HEK293 (cell line): ENCODE measurements at regions not wholly inside any gene's neighbourhood (a gene's known extent, or its start where the extent isn't known, plus 50 kb on each side); places are given as distances from the start of the nearest gene placed in this dataset.

Experiments used
- CTCF ChIA-PET: fragments of 350-600 bp; formaldehyde crosslinking; extraction: SDS; loops from one replicate; lab custom pipeline; 2021; ENCODE audit warnings: antibody characterized with exemption; lab: Yijun Ruan, JAX
- POLR2A ChIA-PET: fragments of 300-600 bp; formaldehyde crosslinking; extraction: SDS; loops from one replicate; lab custom pipeline; 2020; ENCODE audit warnings: antibody characterized with exemption, inconsistent platforms; lab: Yijun Ruan, JAX
- H3K27ac ChIP-seq: fragments of 200-500 bp; sonication (Bioruptor generic); 2 replicates; pipeline ENCODE4 v1.5.1; 2014; ENCODE audit warnings: low read depth, low read length, control low read depth, inconsistent platforms; ENCODE audit errors: extremely low read depth
- H3K36me3 ChIP-seq, 2 experiments: fragments of 200-500 bp in 1 of 2; sonication (Bioruptor generic) in 1 of 2; 1 replicate in 1 of 2; 2 replicates in 1 of 2; pipeline ENCODE4 v1.5.1; 2014 to 2017; ENCODE audit warnings: inconsistent platforms in 2 of 2, low read length in 2 of 2; ENCODE audit not compliant: control insufficient read depth in 2 of 2, insufficient read depth in 1 of 2
- H3K4me1 ChIP-seq: fragments of 200-500 bp; sonication (Bioruptor generic); 2 replicates; pipeline ENCODE4 v1.5.1; 2014; ENCODE audit warnings: mild to moderate bottlenecking, low read length, inconsistent platforms; ENCODE audit not compliant: control insufficient read depth, insufficient read depth
- H3K4me3 ChIP-seq: 2 replicates; pipeline ENCODE4 v1.5.1; 2011; ENCODE audit warnings: low read depth, mild to moderate bottlenecking, control low read depth, low read length, moderate library complexity
- H3K9me3 ChIP-seq: fragments of 200-500 bp; sonication (Bioruptor generic); 2 replicates; pipeline ENCODE4 v1.5.1; 2014; ENCODE audit warnings: low read depth, low read length, inconsistent platforms; ENCODE audit not compliant: control insufficient read depth, insufficient read depth
- ELK4 ChIP-seq: IDR thresholded peaks from 2 replicates; pipeline ENCODE4 v1.6.1; 2011; ENCODE audit warnings: mild to moderate bottlenecking, low read depth, low read length, borderline replicate concordance
- INSM2 ChIP-seq: fragments of 450-650 bp; formaldehyde crosslinking; IDR thresholded peaks from 2 replicates; pipeline ENCODE4 v1.5.1; 2016; ENCODE audit warnings: missing biosample characterization, missing genetic modification characterization
- PRDM1 ChIP-seq: fragments of 450-650 bp; formaldehyde crosslinking; IDR thresholded peaks from 2 replicates; pipeline ENCODE4; 2016; ENCODE audit warnings: missing biosample characterization, missing genetic modification characterization
- PRDM4 ChIP-seq: fragments of 450-650 bp; formaldehyde crosslinking; IDR thresholded peaks from 2 replicates; pipeline ENCODE4 v1.5.1; 2017; ENCODE audit warnings: missing biosample characterization, missing genetic modification characterization
- PRDM6 ChIP-seq: fragments of 450-650 bp; formaldehyde crosslinking; IDR thresholded peaks from 2 replicates; pipeline ENCODE4 v1.5.1; 2017; ENCODE audit warnings: missing biosample characterization, missing genetic modification characterization
- SETDB1 ChIP-seq: IDR thresholded peaks from one replicate; pipeline ENCODE4 v1.6.1; 2017; ENCODE audit warnings: mild to moderate bottlenecking, low read length, moderate library complexity, mixed read lengths; ENCODE audit not compliant: insufficient read length
- SP3 ChIP-seq: fragments of 450-650 bp; formaldehyde crosslinking; IDR thresholded peaks from 2 replicates; pipeline ENCODE4 v1.5.1; 2016; ENCODE audit warnings: missing biosample characterization, missing genetic modification characterization
- TRIM28 ChIP-seq: IDR thresholded peaks from 2 replicates; pipeline ENCODE4 v1.6.1; 2011; ENCODE audit warnings: low read length, control low read depth, borderline replicate concordance
- TSHZ1 ChIP-seq: fragments of 450-650 bp; formaldehyde crosslinking; IDR thresholded peaks from 2 replicates; pipeline ENCODE4 v1.5.1; 2016; ENCODE audit warnings: missing biosample characterization, missing genetic modification characterization, borderline replicate concordance
- ZBTB11 ChIP-seq: fragments of 450-650 bp; formaldehyde crosslinking; conservative IDR thresholded peaks from 2 replicates; pipeline ENCODE4 v1.5.1; 2016; ENCODE audit warnings: low read depth, missing biosample characterization, missing genetic modification characterization
- ZFP3 ChIP-seq: fragments of 450-650 bp; formaldehyde crosslinking; IDR thresholded peaks from 2 replicates; pipeline ENCODE4 v1.5.1; 2016; ENCODE audit warnings: low read depth, missing biosample characterization, missing genetic modification characterization
- ZNF121 ChIP-seq: fragments of 450-650 bp; formaldehyde crosslinking; IDR thresholded peaks from 2 replicates; pipeline ENCODE4 v1.5.1; 2016; ENCODE audit warnings: missing biosample characterization, missing genetic modification characterization
- ZNF335 ChIP-seq: fragments of 450-650 bp; formaldehyde crosslinking; conservative IDR thresholded peaks from 2 replicates; pipeline ENCODE4 v1.5.1; 2016; ENCODE audit warnings: missing biosample characterization, missing genetic modification characterization
- ZNF423 ChIP-seq: fragments of 450-650 bp; formaldehyde crosslinking; IDR thresholded peaks from 2 replicates; pipeline ENCODE4 v1.5.1; 2016; ENCODE audit warnings: missing biosample characterization, missing genetic modification characterization
- ZNF580 ChIP-seq: fragments of 450-650 bp; formaldehyde crosslinking; IDR thresholded peaks from 2 replicates; pipeline ENCODE4 v1.5.1; 2016; ENCODE audit warnings: missing biosample characterization, missing genetic modification characterization
- ZNF621 ChIP-seq: fragments of 450-650 bp; formaldehyde crosslinking; IDR thresholded peaks from 2 replicates; pipeline ENCODE4 v1.5.1; 2017; ENCODE audit warnings: missing biosample characterization, missing genetic modification characterization
- ZNF704 ChIP-seq: fragments of 450-650 bp; formaldehyde crosslinking; IDR thresholded peaks from 2 replicates; pipeline ENCODE4 v1.5.1; 2016; ENCODE audit warnings: missing biosample characterization, missing genetic modification characterization

- no peak for TF ChIP-seq TSHZ1 (tag by site-specific recombination)
- TF ChIP-seq INSM2 (tag by site-specific recombination) = no peak
- no peak for TF ChIP-seq ZNF580 (tag by site-specific recombination)
- no peak for TF ChIP-seq PRDM1 (tag by site-specific recombination)
Measured at GRCh38 chr16:65769776-65770438, 596.6 kb upstream of the CDH5 start (continued).

GRCh38 chr16:65769055-65769465 is 597.4 kb upstream of the CDH5 start:
- Histone ChIP-seq H3K27ac (no peak overlapping the region), H3K36me3 (no peaks in the 10 kb centered on the region), H3K4me1 (no peaks in the 10 kb centered on the region), H3K4me3 (no peak overlapping the region)
- POLR2A ChIA-PET = no interaction called here
- TF ChIP-seq ZNF621 (tag by site-specific recombination) (no peak), PRDM6 (no peak), TRIM28 (peak; percentile 97), ZFP3 (tag by site-specific recombination) (no peak), ZBTB11 (no peak), SETDB1 (peak; percentile 55), ZNF423 (tag by site-specific recombination) (no peak)
- TF ChIP-seq, all 188 proteins: peak for 2
- CTCF ChIA-PET = interaction anchor here (0.7 kb wide), 1 partner anchor 299 kb away, joined by 3 read pairs; no protein-coding TSS in a partner anchor
- no peaks in the 10 kb centered on the region for H3K9me3 ChIP-seq

GRCh38 chr16:65767125-65767524 is 599.4 kb upstream of the CDH5 start:
- ChIA-PET POLR2A (no interaction called here), CTCF (no interaction called here)
- no peaks in the 10 kb centered on the region for H3K4me1 ChIP-seq
- no peak overlapping the region for H3K27ac ChIP-seq
- H3K9me3 ChIP-seq = no peaks in the 10 kb centered on the region
- no peak overlapping the region for H3K4me3 ChIP-seq
- no peaks in the 10 kb centered on the region for H3K36me3 ChIP-seq
- no peak for TF ChIP-seq ZNF335
- TF ChIP-seq SP3 (tag by site-specific recombination) = no peak
- TF ChIP-seq PRDM4 (tag by site-specific recombination) = no peak
- no peak for TF ChIP-seq ELK4
- no peak for TF ChIP-seq ZNF121 (tag by site-specific recombination)
- no peak for TF ChIP-seq ZNF704 (tag by site-specific recombination)
